ENCODE measurements at regions not wholly inside any gene's neighbourhood (a gene's known extent, or its start where the extent isn't known, plus 50 kb on each side); places are given as distances from the start of the nearest gene placed in this dataset.

DNA sequence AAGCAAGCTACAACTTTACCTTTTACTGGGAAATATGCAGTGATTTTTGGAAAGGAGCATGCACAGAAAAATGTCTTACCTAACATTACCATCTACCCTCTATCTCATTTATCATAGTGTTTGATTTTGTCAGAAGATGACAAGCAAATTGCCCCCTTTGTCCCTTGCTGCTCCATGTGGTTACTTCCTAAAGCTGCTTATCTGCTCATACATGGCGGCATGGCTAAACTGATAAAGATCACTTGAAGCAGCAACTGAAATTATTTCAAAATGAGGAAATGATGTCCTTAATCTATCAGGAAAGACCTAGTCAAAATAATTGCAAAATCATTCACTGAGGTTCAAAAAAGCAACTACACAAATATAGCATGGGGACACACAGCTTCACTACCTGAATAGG is 1198.5 kb upstream of the SORCS1 start:
- TF ChIP-seq, protein P1, sequence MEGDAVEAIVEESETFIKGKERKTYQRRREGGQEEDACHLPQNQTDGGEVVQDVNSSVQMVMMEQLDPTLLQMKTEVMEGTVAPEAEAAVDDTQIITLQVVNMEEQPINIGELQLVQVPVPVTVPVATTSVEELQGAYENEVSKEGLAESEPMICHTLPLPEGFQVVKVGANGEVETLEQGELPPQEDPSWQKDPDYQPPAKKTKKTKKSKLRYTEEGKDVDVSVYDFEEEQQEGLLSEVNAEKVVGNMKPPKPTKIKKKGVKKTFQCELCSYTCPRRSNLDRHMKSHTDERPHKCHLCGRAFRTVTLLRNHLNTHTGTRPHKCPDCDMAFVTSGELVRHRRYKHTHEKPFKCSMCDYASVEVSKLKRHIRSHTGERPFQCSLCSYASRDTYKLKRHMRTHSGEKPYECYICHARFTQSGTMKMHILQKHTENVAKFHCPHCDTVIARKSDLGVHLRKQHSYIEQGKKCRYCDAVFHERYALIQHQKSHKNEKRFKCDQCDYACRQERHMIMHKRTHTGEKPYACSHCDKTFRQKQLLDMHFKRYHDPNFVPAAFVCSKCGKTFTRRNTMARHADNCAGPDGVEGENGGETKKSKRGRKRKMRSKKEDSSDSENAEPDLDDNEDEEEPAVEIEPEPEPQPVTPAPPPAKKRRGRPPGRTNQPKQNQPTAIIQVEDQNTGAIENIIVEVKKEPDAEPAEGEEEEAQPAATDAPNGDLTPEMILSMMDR (IDR thresholded peaks at IDR 0.05), result no peak
- TF ChIP-seq POLR2A (IDR thresholded peaks at IDR 0.05), result no peak

All from testis (tissue), 2 donors.